ENCODE measurements at regions not wholly inside any gene's neighbourhood (a gene's known extent, or its start where the extent isn't known, plus 50 kb on each side); places are given as distances from the start of the nearest gene placed in this dataset.

DNA sequence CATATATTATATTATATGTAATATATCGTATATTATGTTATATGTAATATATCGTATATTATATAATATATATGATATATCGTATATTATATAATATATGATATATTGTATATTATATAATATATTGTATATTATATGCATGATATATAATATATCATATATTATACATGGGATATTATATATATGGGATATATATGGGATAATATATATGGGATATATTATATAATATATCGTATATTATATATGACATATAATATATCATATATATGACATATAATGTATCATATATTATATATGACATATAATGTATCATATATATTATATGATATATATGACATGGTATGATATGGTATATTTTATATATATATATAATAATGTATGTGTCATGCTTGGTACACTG lies 79.5 kb upstream of the CALM2 start:
- TF ChIP-seq JUND (IDR thresholded peaks at IDR 0.05; ENCODE audit: low read depth) = no peak
- in situ Hi-C loops (cut with HindIII; ENCODE audit: low pct_unique_long_range_greater_than_20kb, low sequenced_read_pairs) = no loop called here
- no peak for DNase-seq (ENCODE audit: low read depth in 1 of 2, low spot score in 1 of 2)

DNA sequence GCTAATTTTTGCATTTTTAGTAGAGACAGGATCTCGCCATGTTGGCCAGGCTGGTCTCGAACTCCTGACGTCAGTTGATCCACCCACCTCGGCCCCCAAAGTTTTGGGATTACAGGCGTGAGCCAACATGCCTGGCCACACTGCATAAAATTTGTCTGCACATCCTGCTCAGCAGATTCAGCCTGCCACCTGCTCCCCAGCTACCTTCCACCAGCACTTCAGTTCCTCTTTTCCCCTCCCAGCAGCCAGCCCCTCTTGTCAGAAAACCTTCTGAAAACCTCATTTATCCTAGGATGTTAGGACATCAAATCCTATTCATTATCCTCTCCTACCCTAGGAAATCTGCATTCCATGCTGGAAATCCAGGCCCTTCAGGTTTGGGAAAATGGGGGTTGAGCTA lies 78.2 kb upstream of the CALM2 start:
- DNase-seq (ENCODE audit: low read depth in 1 of 2, low spot score in 1 of 2) = no peak
- in situ Hi-C loops (cut with HindIII; ENCODE audit: low pct_unique_long_range_greater_than_20kb, low sequenced_read_pairs) = no loop called here
- no peak for TF ChIP-seq JUND (IDR thresholded peaks at IDR 0.05; ENCODE audit: low read depth)

DNA sequence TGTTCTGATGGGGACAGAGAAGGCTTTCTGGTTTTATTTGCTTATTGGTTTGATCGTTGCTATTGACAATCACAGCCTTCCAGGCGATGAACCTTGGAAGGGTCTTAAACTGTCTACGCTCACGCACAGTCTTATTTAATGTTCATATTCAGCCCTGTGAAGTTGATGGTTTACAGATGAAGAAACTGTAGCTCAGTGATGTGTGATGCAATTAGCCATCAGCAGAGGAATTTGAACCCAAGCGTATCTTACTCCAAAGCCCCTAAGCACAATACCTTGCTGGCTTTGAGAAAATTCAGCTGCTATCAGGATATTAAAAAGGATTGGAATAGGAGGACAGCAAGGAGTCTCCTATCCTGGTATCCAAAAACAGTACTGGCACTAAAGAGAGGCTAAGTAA lies 77.1 kb upstream of the CALM2 start:
- DNase-seq (ENCODE audit: low read depth in 1 of 2, low spot score in 1 of 2) = no peak
- no peak for TF ChIP-seq JUND (IDR thresholded peaks at IDR 0.05; ENCODE audit: low read depth)
- in situ Hi-C loops (cut with HindIII; ENCODE audit: low pct_unique_long_range_greater_than_20kb, low sequenced_read_pairs) = no loop called here

GRCh38 chr2:47251404-47251675 lies 75.0 kb upstream of the CALM2 start:
- in situ Hi-C loops (cut with HindIII; ENCODE audit: low pct_unique_long_range_greater_than_20kb, low sequenced_read_pairs) = no loop called here
- no peak for DNase-seq (ENCODE audit: low read depth in 1 of 2, low spot score in 1 of 2)
- no peak for TF ChIP-seq JUND (IDR thresholded peaks at IDR 0.05; ENCODE audit: low read depth)

DNA sequence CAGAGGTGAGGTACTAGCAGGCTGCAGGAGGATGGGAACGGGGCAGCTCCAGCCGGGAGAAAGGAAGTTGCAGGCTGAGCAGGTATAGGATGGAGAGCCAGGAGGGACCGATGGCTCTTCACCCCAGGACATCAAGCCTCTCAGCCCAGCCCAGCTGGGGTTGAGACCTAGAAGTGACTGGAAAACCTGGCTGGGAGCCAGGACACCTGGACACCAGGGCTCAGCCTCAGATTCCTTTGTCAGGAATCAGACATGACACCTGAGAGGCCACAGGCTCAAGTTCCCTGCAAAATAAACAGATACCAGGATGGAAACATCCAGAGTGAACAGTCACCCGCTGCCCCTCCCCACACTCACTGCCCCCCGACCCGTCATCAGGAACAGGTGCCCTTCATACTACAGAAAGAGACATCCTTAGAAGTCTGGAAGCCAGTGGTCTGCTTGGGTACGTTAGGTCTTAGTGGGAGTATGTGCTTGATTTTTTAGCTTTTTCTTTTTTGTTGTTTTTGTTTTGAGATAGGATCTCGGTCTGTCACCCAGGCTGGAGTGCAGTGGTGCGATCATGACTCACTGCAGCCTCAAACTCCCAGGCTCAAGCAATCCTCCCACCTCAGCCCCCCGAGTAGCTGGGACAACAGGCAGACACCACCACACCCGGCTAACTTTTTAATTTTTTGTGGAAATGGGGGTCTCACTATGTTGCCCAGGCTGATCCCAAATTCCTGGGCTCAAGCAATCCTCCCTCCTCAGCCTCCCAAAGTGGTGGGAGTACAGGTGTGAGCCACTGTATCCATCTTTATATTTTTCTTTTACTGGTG lies 74.5 kb upstream of the CALM2 start:
- TF ChIP-seq JUND (IDR thresholded peaks at IDR 0.05; ENCODE audit: low read depth) = no peak
- in situ Hi-C loops (cut with HindIII; ENCODE audit: low pct_unique_long_range_greater_than_20kb, low sequenced_read_pairs) = no loop called here
- peak in 1 of 2 experiments; percentile 31 for DNase-seq (ENCODE audit: low read depth in 1 of 2, low spot score in 1 of 2)

GRCh38 chr2:47249931-47250330 lies 73.6 kb upstream of the CALM2 start:
- DNase-seq (ENCODE audit: low read depth in 1 of 2, low spot score in 1 of 2) = no peak
- no peak for TF ChIP-seq JUND (IDR thresholded peaks at IDR 0.05; ENCODE audit: low read depth)
- in situ Hi-C loops (cut with HindIII; ENCODE audit: low pct_unique_long_range_greater_than_20kb, low sequenced_read_pairs) = no loop called here

DNA sequence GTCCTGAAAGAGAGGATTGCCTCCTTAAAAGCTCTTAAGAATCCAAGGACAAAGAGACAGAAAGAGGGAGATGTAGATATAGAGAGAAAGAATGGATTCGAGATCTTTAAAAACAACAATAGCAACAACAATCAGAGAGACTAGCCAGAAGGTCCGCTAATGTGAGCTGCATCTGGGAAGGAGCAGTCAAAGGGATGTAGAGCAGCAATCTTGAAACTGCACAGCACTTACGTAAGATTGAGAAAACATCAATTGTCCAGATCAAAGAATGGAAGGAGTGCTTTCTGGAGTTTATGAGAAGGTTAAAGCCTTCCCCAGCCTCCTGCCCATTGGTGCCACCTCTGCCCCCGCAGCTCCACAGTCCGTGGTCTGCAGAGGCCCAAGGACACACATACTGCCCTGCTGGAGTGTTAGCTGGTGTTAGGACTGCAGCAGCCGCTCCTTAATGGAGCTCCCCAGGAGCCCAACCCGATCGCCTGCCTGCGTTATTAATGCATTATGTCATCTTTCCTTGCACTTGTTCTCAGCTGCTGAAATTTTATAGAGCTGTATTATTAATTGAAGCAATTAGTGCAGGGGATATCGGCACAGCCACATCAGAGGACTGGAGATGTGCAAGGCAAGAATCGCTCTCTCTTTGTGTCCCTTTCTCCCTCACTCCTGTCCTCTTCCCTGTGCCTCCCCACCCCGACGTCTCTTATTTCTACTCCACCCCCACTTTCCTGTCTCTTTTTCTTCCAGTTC lies 73.0 kb upstream of the CALM2 start:
- DNase-seq (ENCODE audit: low read depth in 1 of 2, low spot score in 1 of 2) = no peak
- in situ Hi-C loops (cut with HindIII; ENCODE audit: low pct_unique_long_range_greater_than_20kb, low sequenced_read_pairs) = no loop called here
- no peak for TF ChIP-seq JUND (IDR thresholded peaks at IDR 0.05; ENCODE audit: low read depth)

DNA sequence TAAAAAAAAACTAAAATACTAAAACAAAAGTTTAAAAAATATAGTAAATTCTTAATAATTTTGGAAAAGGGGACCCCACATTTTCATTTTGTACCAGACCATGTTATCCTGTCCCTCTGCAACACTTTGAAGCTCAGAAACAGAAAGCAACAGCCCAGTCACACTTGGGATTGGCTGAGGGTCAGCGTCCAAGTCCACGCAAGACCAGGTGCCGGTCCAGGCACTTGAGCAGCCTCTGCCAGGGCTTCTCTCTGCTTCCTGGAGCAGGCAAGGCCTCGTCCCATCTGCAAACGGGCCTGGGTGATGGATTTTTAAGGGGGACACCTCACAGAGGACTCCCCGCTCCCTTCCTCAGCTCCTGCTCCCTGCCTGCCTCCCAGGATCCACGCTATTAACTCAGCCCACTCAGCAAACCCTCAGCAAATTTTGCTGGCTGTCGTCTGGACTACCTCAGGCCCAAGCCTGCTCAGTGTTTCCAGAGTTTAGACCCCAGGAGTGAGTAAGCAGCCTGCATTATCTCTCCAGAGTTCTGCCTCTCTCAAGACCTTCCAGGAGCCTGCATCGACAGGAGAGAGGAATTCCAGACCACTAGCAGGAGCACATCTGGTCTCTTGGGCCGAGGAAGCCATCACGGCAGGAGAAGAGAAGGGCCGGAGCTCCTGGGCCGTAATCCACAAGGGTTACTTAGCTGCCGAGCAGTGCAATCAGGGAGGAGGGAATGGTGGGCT lies 67.4 kb upstream of the CALM2 start:
- DNase-seq (ENCODE audit: low read depth in 1 of 2, low spot score in 1 of 2) = no peak
- in situ Hi-C loops (cut with HindIII; ENCODE audit: low pct_unique_long_range_greater_than_20kb, low sequenced_read_pairs) = no loop called here
- no peak for TF ChIP-seq JUND (IDR thresholded peaks at IDR 0.05; ENCODE audit: low read depth)

GRCh38 chr2:47241715-47242114 lies 65.4 kb upstream of the CALM2 start:
- TF ChIP-seq JUND (IDR thresholded peaks at IDR 0.05; ENCODE audit: low read depth) = no peak
- no peak for DNase-seq (ENCODE audit: low read depth in 1 of 2, low spot score in 1 of 2)
- in situ Hi-C loops (cut with HindIII; ENCODE audit: low pct_unique_long_range_greater_than_20kb, low sequenced_read_pairs) = no loop called here

DNA sequence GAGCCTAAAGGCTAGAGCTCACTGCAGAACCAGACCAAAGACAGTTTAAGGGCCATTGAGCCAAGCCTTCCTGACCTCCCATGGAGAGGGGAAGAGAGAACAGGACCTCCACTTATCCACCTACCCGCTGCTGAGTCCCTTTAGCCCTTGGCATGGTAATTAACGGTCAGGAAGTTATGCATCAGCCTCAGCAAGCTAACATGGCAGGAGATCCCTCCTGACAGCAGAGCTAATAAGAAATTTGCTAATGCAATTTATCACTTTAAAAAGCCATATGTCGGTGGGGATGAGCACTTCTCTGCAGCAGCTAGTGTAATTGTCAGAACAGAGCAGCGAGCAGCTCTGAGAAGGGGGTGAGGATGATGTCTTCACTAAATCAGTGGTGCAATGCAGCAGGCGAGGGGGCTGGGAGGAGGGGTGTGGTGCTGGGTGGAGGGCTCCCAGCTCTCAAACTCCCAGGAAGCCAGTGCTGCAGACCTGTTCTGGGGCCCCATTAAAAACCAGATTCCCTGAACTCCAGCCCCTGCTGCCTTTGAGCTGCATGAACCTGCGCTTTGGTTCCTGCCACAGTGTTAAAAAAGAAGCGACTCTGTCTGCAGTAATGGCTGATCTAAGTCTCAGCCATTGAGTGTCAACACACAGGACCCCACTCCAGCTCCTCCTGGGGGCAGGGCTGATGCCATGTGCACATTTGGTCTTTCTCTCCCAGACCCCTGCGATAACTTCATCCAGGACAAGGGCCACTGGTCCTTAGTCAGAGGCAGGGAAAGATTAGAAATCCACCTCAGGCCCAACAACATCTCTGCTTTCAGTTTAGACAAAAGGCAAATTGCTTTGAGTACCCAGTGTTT lies 63.0 kb upstream of the CALM2 start:
- no peak for DNase-seq (ENCODE audit: low read depth in 1 of 2, low spot score in 1 of 2)
- in situ Hi-C loops (cut with HindIII; ENCODE audit: low pct_unique_long_range_greater_than_20kb, low sequenced_read_pairs) = no loop called here

GRCh38 chr2:47238638-47239037 lies 62.3 kb upstream of the CALM2 start:
- in situ Hi-C loops (cut with HindIII; ENCODE audit: low pct_unique_long_range_greater_than_20kb, low sequenced_read_pairs) = no loop called here
- no peak for TF ChIP-seq JUND (IDR thresholded peaks at IDR 0.05; ENCODE audit: low read depth)
- DNase-seq (ENCODE audit: low read depth in 1 of 2, low spot score in 1 of 2) = no peak

More for the DNA sequence above, 63.0 kb upstream of the CALM2 start:
- TF ChIP-seq JUND (IDR thresholded peaks at IDR 0.05; ENCODE audit: low read depth) = no peak

All from T47D (cell line).